ENCODE measurements at regions not wholly inside any gene's neighbourhood (a gene's known extent, or its start where the extent isn't known, plus 50 kb on each side); places are given as distances from the start of the nearest gene placed in this dataset.

GRCh38 chr14:98726585-98727405 is 545.2 kb downstream of the BCL11B start (continued):
- no peak for TF ChIP-seq HIC1 (tag by site-specific recombination; IDR thresholded peaks at IDR 0.05)
- no peak for TF ChIP-seq OVOL3 (tag by site-specific recombination; IDR thresholded peaks at IDR 0.05)
- no peak for TF ChIP-seq ZNF768 (tag by site-specific recombination; IDR thresholded peaks at IDR 0.05)
- TF ChIP-seq KLF9 (tag by site-specific recombination; IDR thresholded peaks at IDR 0.05; ENCODE audit: low read depth): no peak
- no peak for TF ChIP-seq ZNF19 (tag by site-specific recombination; IDR thresholded peaks at IDR 0.05; ENCODE audit: low read depth)
- no peak for TF ChIP-seq ZNF26 (tag by site-specific recombination; IDR thresholded peaks at IDR 0.05)
- TF ChIP-seq HOXA7 (CRISPR knock-in tag; IDR thresholded peaks at IDR 0.05; ENCODE audit: borderline replicate concordance): no peak
- no peak for TF ChIP-seq ZNF600 (tag by site-specific recombination; IDR thresholded peaks at IDR 0.05)
- TF ChIP-seq SP3 (tag by site-specific recombination; IDR thresholded peaks at IDR 0.05): no peak
- TF ChIP-seq ZNF350 (tag by site-specific recombination; IDR thresholded peaks at IDR 0.05): no peak
- TF ChIP-seq ZSCAN23 (tag by site-specific recombination; IDR thresholded peaks at IDR 0.05): no peak
- 0 out of 2 replicates have a peak, but pooled peaks have one; percentile 18 for TF ChIP-seq ZNF560 (tag by site-specific recombination; IDR thresholded peaks at IDR 0.05; ENCODE audit: borderline replicate concordance)
- TF ChIP-seq MEIS1 (CRISPR knock-in tag; IDR thresholded peaks at IDR 0.05; ENCODE audit: borderline replicate concordance): no peak
- TF ChIP-seq ZSCAN16 (tag by site-specific recombination; IDR thresholded peaks at IDR 0.05): no peak
- no peak for TF ChIP-seq ZNF157 (tag by site-specific recombination; IDR thresholded peaks at IDR 0.05)
- TF ChIP-seq ZSCAN30 (tag by site-specific recombination; IDR thresholded peaks at IDR 0.05): no peak
- TF ChIP-seq ZNF266 (tag by site-specific recombination; IDR thresholded peaks at IDR 0.05; ENCODE audit: low read depth): no peak
- no peak for TF ChIP-seq ZNF791 (tag by site-specific recombination; IDR thresholded peaks at IDR 0.05)
- no peak for TF ChIP-seq ZNF48 (tag by site-specific recombination; IDR thresholded peaks at IDR 0.05)
- no peak for TF ChIP-seq TCF7L2 (IDR thresholded peaks at IDR 0.05; ENCODE audit: borderline replicate concordance, low read depth, low read length)
- peak; percentile 51; the same call in 1 of the 2 replicates for TF ChIP-seq ZNF433 (tag by site-specific recombination; IDR thresholded peaks at IDR 0.05; ENCODE audit: low read depth)
- no peak for TF ChIP-seq ZSCAN4 (tag by site-specific recombination; IDR thresholded peaks at IDR 0.05)
- no peak for TF ChIP-seq ZEB2 (tag by site-specific recombination; IDR thresholded peaks at IDR 0.05)
- peak; percentile 26; the same call in 1 of the 2 replicates for TF ChIP-seq ZNF654 (tag by site-specific recombination; IDR thresholded peaks at IDR 0.05; ENCODE audit: low read depth)
- TF ChIP-seq ZNF692 (tag by site-specific recombination; IDR thresholded peaks at IDR 0.05): no peak
- TF ChIP-seq ZNF629 (tag by site-specific recombination; IDR thresholded peaks at IDR 0.05): no peak
- no peak for TF ChIP-seq ZNF18 (tag by site-specific recombination; IDR thresholded peaks at IDR 0.05)
- TF ChIP-seq TRIM28 (IDR thresholded peaks at IDR 0.05; ENCODE audit: borderline replicate concordance, low read length): no peak
